ENCODE measurements at regions not wholly inside any gene's neighbourhood (a gene's known extent, or its start where the extent isn't known, plus 50 kb on each side); places are given as distances from the start of the nearest gene placed in this dataset.

DNA sequence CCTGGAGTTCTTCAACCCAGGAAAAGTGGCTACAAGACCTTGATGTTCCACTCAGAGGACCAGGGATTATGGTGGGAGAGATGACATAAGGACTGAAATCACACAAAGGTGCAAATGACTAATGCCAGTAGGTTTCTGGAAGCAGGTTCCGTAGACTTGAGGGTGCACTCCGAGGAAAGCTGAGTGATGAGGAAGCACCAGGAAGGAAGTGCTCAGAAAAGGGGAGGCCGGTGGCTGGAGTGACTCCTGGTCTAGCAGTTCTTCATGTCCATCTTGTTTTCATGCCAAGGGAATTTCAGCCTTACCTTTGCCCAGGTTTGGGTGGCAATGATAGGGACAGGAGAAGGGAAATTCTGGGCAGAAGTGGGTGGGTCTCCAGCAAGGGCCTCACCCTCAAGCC is 74.5 kb downstream of the TMEM17 start:
- H3K9me3 ChIP-seq = no peaks in the 10 kb centered on the region
- TF ChIP-seq, protein P1, sequence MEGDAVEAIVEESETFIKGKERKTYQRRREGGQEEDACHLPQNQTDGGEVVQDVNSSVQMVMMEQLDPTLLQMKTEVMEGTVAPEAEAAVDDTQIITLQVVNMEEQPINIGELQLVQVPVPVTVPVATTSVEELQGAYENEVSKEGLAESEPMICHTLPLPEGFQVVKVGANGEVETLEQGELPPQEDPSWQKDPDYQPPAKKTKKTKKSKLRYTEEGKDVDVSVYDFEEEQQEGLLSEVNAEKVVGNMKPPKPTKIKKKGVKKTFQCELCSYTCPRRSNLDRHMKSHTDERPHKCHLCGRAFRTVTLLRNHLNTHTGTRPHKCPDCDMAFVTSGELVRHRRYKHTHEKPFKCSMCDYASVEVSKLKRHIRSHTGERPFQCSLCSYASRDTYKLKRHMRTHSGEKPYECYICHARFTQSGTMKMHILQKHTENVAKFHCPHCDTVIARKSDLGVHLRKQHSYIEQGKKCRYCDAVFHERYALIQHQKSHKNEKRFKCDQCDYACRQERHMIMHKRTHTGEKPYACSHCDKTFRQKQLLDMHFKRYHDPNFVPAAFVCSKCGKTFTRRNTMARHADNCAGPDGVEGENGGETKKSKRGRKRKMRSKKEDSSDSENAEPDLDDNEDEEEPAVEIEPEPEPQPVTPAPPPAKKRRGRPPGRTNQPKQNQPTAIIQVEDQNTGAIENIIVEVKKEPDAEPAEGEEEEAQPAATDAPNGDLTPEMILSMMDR (IDR thresholded peaks at IDR 0.05) = no peak

DNA sequence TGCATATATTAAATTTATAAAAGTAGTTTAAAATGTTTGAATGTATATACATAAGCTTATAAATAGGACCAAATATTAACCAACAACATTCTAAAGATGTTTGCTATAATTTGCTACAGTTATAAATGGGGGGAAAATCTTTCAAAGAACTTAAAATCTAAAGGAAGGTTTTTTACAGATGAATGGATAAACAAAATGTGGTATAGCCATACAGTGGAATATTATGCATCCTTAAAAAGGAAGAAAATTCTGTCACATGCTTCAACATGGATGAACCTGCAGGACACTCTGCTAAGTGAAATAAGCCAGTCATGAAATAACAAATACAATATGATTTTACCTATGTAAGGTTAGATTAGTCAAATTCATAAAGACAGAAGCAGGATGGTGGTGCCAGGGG is 75.8 kb downstream of the TMEM17 start:
- Histone ChIP-seq H3K4me3 (ENCODE audit: low read depth in 1 of 2, low read length in 1 of 2) (no peak overlapping the region), H3K27me3 (no peaks in the 10 kb centered on the region), H3K36me3 (no peaks in the 10 kb centered on the region), H3K27ac (no peak overlapping the region), H3K4me1 (ENCODE audit: control insufficient read depth in 1 of 2, insufficient read depth in 1 of 2, low read depth in 1 of 2, low read length in 1 of 2) (no peaks in the 10 kb centered on the region), H3K9me3 (no peaks in the 10 kb centered on the region)
- TF ChIP-seq, protein P1 (IDR thresholded peaks at IDR 0.05) = no peak

More for the DNA sequence above, 74.5 kb downstream of the TMEM17 start:
- Histone ChIP-seq H3K4me3 (ENCODE audit: low read depth in 1 of 2, low read length in 1 of 2) (no peak overlapping the region), H3K4me1 (ENCODE audit: control insufficient read depth in 1 of 2, insufficient read depth in 1 of 2, low read depth in 1 of 2, low read length in 1 of 2) (no peaks in the 10 kb centered on the region), H3K27me3 (no peaks in the 10 kb centered on the region), H3K36me3 (no peaks in the 10 kb centered on the region), H3K27ac (no peak overlapping the region)

DNA sequence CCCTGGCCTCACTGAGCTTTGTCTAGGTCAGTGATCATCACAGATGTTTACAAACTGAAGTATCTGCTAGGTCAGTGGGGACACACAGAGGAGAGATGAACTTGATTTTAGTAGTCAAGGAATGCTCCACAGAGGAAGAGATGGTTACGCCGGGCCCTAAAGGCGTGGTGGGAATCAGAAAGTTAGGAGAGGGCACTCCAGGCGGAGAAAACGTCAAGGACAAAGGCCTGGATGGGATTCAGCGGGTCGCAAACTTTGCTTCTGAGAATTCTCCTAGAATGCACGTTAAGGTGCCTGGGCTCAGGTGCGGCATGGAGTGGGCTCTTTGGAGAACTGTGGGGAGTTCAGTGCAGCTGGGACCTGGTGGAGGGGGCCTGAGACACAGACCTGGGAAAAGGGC is 78.8 kb downstream of the TMEM17 start:
- H3K9me3 ChIP-seq = no peaks in the 10 kb centered on the region
- TF ChIP-seq, protein P1 (IDR thresholded peaks at IDR 0.05) = no peak
- no peaks in the 10 kb centered on the region for H3K27me3 ChIP-seq
- H3K4me3 ChIP-seq (ENCODE audit: low read depth in 1 of 2, low read length in 1 of 2) = no peak overlapping the region
- H3K36me3 ChIP-seq = no peaks in the 10 kb centered on the region
- no peak overlapping the region for H3K27ac ChIP-seq
- no peaks in the 10 kb centered on the region for H3K4me1 ChIP-seq (ENCODE audit: control insufficient read depth in 1 of 2, insufficient read depth in 1 of 2, low read depth in 1 of 2, low read length in 1 of 2)

DNA sequence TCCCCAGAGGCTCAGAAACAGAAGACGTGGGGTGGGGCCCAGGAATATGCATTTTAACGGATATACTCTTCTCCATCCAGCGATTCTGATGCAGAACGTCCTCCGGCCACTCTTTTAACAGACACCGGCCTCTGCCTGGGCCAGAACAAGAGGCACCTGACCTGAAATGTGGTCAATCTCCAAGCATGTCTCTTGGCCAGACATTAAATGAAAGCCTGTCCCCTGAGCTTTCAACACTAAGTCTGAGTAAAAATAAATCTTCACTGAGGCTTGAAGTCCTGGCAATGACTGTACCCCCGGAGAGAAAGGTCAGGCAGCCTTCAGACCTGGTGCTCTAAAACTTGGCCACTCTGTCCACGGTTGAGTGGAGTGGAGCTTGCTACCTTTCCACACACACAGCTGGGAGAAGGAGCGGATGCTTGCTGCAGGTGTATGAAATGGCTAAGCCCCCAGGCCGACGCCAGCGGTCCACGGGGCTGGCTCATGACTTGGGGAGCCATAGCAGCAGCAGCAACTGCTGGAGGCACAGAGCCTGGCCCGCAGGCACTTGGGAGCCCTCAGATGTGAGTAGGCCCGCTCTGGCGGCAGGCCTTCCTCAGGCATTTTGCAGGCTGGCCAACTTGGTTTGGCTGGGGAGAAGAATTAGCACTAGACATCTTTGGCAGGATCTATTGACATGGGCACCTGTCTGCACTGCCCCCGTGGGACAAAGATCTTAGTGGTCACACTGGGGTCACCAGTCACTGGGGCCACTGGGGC is 79.7 kb downstream of the TMEM17 start:
- no peaks in the 10 kb centered on the region for H3K27me3 ChIP-seq
- H3K4me1 ChIP-seq (ENCODE audit: control insufficient read depth in 1 of 2, insufficient read depth in 1 of 2, low read depth in 1 of 2, low read length in 1 of 2) = no peaks in the 10 kb centered on the region
- H3K36me3 ChIP-seq = no peaks in the 10 kb centered on the region
- H3K27ac ChIP-seq = no peak overlapping the region
- H3K9me3 ChIP-seq = no peaks in the 10 kb centered on the region
- TF ChIP-seq, protein P1 (IDR thresholded peaks at IDR 0.05) = no peak
- no peak overlapping the region for H3K4me3 ChIP-seq (ENCODE audit: low read depth in 1 of 2, low read length in 1 of 2)

DNA sequence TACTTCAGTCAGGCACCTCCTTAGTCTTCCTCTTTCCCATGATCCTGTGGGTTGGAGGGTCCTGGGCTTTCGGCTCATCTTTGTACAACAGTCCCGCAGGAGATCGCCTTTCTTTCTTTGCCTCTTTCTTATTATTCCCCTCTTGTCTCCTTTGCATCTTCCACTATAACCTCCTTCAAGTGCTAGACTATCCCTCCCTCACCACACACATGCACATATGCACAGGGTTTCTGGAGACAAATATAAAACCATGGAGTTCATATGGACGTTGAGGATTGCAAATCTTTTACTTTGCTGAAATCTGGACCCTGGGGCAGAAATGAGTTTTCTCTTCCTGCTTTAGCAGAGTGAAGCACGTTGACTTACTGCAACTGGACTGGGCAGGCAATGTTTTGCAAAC is 80.3 kb downstream of the TMEM17 start:
- Histone ChIP-seq H3K27me3 (no peaks in the 10 kb centered on the region), H3K27ac (no peak overlapping the region), H3K36me3 (no peaks in the 10 kb centered on the region), H3K4me1 (ENCODE audit: control insufficient read depth in 1 of 2, insufficient read depth in 1 of 2, low read depth in 1 of 2, low read length in 1 of 2) (no peaks in the 10 kb centered on the region), H3K9me3 (no peaks in the 10 kb centered on the region), H3K4me3 (ENCODE audit: low read depth in 1 of 2, low read length in 1 of 2) (no peak overlapping the region)
- TF ChIP-seq, protein P1 (IDR thresholded peaks at IDR 0.05) = no peak

Measured in neutrophil (primary cell).